ENCODE measurements at regions not wholly inside any gene's neighbourhood (a gene's known extent, or its start where the extent isn't known, plus 50 kb on each side); places are given as distances from the start of the nearest gene placed in this dataset.

- peak overlapping the region; percentile 33 for H3K4me3 ChIP-seq (replicated peaks; ENCODE audit: low read depth, low read length)
- peak; percentile 92 for DNase-seq (ENCODE audit: low read depth)
- no peak for TF ChIP-seq CTCF (IDR thresholded peaks at IDR 0.05; ENCODE audit: low read length, missing control alignments)
Observed at GRCh38 chr4:129342819-129343408, 247.0 kb downstream of the C4orf33 start.

- no peak overlapping the region for H3K4me3 ChIP-seq (replicated peaks; ENCODE audit: low read depth, low read length)
- peak; percentile 71 for TF ChIP-seq CTCF (IDR thresholded peaks at IDR 0.05; ENCODE audit: low read length, missing control alignments)
- DNase-seq (ENCODE audit: low read depth), result peak; percentile 66
Observed at GRCh38 chr4:129344058-129344457, 248.1 kb downstream of the C4orf33 start.

GRCh38 chr4:129345609-129346008 lies 249.7 kb downstream of the C4orf33 start:
- no peak overlapping the region for H3K4me3 ChIP-seq (replicated peaks; ENCODE audit: low read depth, low read length)
- DNase-seq (ENCODE audit: low read depth), result no peak
- no peak for TF ChIP-seq CTCF (IDR thresholded peaks at IDR 0.05; ENCODE audit: low read length, missing control alignments)

- no peak for TF ChIP-seq CTCF (IDR thresholded peaks at IDR 0.05; ENCODE audit: low read length, missing control alignments)
- no peak for DNase-seq (ENCODE audit: low read depth)
- no peak overlapping the region for H3K4me3 ChIP-seq (replicated peaks; ENCODE audit: low read depth, low read length)
Observed at GRCh38 chr4:129346036-129346435, 250.1 kb downstream of the C4orf33 start.

GRCh38 chr4:129346734-129347133 lies 250.8 kb downstream of the C4orf33 start:
- DNase-seq (ENCODE audit: low read depth), result no peak
- no peak overlapping the region for H3K4me3 ChIP-seq (replicated peaks; ENCODE audit: low read depth, low read length)
- no peak for TF ChIP-seq CTCF (IDR thresholded peaks at IDR 0.05; ENCODE audit: low read length, missing control alignments)

- no peak overlapping the region for H3K4me3 ChIP-seq (replicated peaks; ENCODE audit: low read depth, low read length)
- no peak for TF ChIP-seq CTCF (IDR thresholded peaks at IDR 0.05; ENCODE audit: low read length, missing control alignments)
- DNase-seq (ENCODE audit: low read depth), result no peak
Observed at GRCh38 chr4:129350834-129351721, 255.1 kb downstream of the C4orf33 start.
